Hepatocyte (in vitro differentiated cells): ENCODE measurements at regions not wholly inside any gene's neighbourhood (a gene's known extent, or its start where the extent isn't known, plus 50 kb on each side); places are given as distances from the start of the nearest gene placed in this dataset.

Experiments used
- CTCF ChIP-seq: fragments of 200-600 bp; sonication (generic); IDR thresholded peaks from 2 replicates; pipeline ENCODE4 v1.5.1; 2016; ENCODE audit warnings: antibody characterized with exemption, mild to moderate bottlenecking; ENCODE audit not compliant: poor library complexity
- EZH2 ChIP-seq: fragments of 200-600 bp; sonication (generic); IDR thresholded peaks from 2 replicates; pipeline ENCODE4 v1.6.1; 2016; ENCODE audit warnings: antibody characterized with exemption, mild to moderate bottlenecking, borderline replicate concordance
- EZH2phosphoT487 ChIP-seq: fragments of 200-600 bp; sonication (generic); IDR thresholded peaks from one replicate; pipeline ENCODE4 v1.6.1; 2018; ENCODE audit warnings: antibody characterized with exemption, mild to moderate bottlenecking, low read depth, moderate library complexity; ENCODE audit not compliant: unreplicated experiment, severe bottlenecking

- TF ChIP-seq CTCF = no peak
- no peak for TF ChIP-seq EZH2
- TF ChIP-seq EZH2phosphoT487 = no peak
Observed at GRCh38 chr6:99743647-99744046, 137.0 kb downstream of the PRDM13 start.
